ENCODE measurements at regions not wholly inside any gene's neighbourhood (a gene's known extent, or its start where the extent isn't known, plus 50 kb on each side); places are given as distances from the start of the nearest gene placed in this dataset.

DNA sequence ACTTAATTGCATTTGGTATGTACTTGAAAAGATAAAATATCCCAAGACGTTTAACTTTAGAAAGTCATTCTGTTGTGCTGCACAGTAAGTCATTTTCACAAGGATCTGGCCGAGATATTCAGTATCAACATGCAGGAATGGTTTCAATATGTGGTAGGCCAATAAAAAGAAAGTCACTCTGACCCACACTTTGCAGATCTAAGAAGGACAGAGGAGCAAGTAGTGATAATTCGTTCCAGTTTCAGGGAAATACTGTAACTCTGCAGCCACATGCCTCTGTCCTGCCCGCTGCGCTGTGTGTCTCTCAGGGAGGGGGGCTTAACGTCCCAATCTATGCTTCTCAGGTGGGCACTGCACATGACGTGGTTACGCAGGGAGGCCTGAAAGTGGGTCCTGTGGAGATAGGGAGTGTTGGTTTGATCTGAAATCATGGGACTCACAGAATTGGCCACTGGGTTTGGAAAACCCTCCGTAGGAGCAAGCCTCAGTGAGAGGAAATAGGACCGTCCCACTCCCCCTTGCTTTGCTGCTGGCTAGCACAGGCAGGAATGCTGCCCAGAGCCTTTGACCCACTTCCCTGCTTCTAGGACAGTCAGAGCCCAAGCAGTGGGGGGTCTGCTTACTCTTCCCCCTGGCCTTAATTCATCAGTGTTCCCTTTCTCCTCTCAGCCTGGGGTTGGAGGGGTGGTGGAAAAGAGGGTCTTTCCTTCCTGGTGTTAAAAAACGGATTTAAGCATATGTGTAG lies 314.7 kb upstream of the SPRED2 start:
- H3F3A ChIP-seq (ENCODE audit: insufficient read depth) = no peaks in the 10 kb centered on the region
- H3K9ac ChIP-seq (ENCODE audit: low read length) = no peak overlapping the region
- H3K9me3 ChIP-seq (ENCODE audit: insufficient read depth, low read length) = no peaks in the 10 kb centered on the region
- TF ChIP-seq, protein P1, sequence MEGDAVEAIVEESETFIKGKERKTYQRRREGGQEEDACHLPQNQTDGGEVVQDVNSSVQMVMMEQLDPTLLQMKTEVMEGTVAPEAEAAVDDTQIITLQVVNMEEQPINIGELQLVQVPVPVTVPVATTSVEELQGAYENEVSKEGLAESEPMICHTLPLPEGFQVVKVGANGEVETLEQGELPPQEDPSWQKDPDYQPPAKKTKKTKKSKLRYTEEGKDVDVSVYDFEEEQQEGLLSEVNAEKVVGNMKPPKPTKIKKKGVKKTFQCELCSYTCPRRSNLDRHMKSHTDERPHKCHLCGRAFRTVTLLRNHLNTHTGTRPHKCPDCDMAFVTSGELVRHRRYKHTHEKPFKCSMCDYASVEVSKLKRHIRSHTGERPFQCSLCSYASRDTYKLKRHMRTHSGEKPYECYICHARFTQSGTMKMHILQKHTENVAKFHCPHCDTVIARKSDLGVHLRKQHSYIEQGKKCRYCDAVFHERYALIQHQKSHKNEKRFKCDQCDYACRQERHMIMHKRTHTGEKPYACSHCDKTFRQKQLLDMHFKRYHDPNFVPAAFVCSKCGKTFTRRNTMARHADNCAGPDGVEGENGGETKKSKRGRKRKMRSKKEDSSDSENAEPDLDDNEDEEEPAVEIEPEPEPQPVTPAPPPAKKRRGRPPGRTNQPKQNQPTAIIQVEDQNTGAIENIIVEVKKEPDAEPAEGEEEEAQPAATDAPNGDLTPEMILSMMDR (IDR thresholded peaks at IDR 0.05; ENCODE audit: insufficient read depth, low read length, poor library complexity, severe bottlenecking) = no peak
- no peak for TF ChIP-seq EZH2phosphoT487 (conservative IDR thresholded peaks at IDR 0.05; ENCODE audit: low read length)
- H2AFZ ChIP-seq (ENCODE audit: low read depth, low read length, severe bottlenecking) = no peak overlapping the region
- H3K36me3 ChIP-seq (ENCODE audit: low read length) = no peaks in the 10 kb centered on the region
- no peaks in the 10 kb centered on the region for H4K20me1 ChIP-seq (ENCODE audit: low read depth, low read length)
- H3K4me3 ChIP-seq (ENCODE audit: insufficient read depth, low read length, poor library complexity, severe bottlenecking) = no peak overlapping the region
- no peak overlapping the region for H3K27ac ChIP-seq (ENCODE audit: low read depth, low read length)
- no peaks in the 10 kb centered on the region; the same call in 1 of the 2 replicates for H3K27me3 ChIP-seq (ENCODE audit: low read length)
- no peak overlapping the region for H3K4me2 ChIP-seq (ENCODE audit: low read depth, low read length, poor library complexity, severe bottlenecking)
- no peaks in the 10 kb centered on the region for H3K79me2 ChIP-seq (ENCODE audit: insufficient read depth, low read length)
- H3K9me2 ChIP-seq (replicated peaks; ENCODE audit: insufficient read depth, low read length) = no peaks in the 10 kb centered on the region

DNA sequence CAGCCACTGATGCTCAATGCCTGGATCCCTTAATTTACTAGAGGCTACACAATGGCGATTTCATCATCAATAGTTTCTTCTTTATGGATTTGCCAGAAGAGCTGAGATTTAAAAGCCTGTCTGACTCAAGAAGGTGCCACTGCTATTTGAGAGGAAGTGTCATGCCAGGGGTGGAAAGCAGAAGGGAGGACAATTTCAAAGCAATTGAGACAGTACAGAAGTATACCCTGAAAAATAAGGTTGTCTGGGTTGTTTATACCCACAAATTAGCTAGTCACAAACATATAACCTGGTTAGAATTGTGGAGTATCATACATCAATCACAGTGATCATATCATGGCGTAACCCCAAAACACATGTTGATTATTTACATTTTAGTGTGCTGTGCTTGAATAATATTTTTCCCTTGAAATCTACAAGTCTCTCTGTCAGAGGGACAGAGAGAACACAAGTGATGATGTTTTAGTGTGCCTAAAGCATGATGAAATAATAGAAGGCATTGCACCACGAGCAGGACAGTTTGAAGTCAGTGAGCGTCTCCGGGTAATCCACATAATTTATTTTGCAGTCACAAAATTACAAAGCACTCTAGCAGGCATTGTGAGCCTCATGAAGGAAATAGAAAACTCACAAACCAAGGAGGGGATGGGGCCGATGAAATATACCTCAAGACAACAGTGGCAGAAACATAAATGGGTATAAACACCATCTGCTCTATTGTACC lies 312.2 kb upstream of the SPRED2 start:
- no peaks in the 10 kb centered on the region for H3K9me2 ChIP-seq (replicated peaks; ENCODE audit: insufficient read depth, low read length)
- no peak overlapping the region for H2AFZ ChIP-seq (ENCODE audit: low read depth, low read length, severe bottlenecking)
- H3K9me3 ChIP-seq (ENCODE audit: insufficient read depth, low read length) = no peaks in the 10 kb centered on the region
- H3F3A ChIP-seq (ENCODE audit: insufficient read depth) = no peaks in the 10 kb centered on the region
- H3K4me3 ChIP-seq (ENCODE audit: insufficient read depth, low read length, poor library complexity, severe bottlenecking) = no peak overlapping the region
- no peaks in the 10 kb centered on the region; the same call in 1 of the 2 replicates for H3K27me3 ChIP-seq (ENCODE audit: low read length)
- H4K20me1 ChIP-seq (ENCODE audit: low read depth, low read length) = no peaks in the 10 kb centered on the region
- TF ChIP-seq EZH2phosphoT487 (conservative IDR thresholded peaks at IDR 0.05; ENCODE audit: low read length) = no peak
- TF ChIP-seq, protein P1 (IDR thresholded peaks at IDR 0.05; ENCODE audit: insufficient read depth, low read length, poor library complexity, severe bottlenecking) = no peak
- H3K27ac ChIP-seq (ENCODE audit: low read depth, low read length) = no peak overlapping the region
- no peaks in the 10 kb centered on the region for H3K36me3 ChIP-seq (ENCODE audit: low read length)
- H3K9ac ChIP-seq (ENCODE audit: low read length) = no peak overlapping the region
- H3K4me2 ChIP-seq (ENCODE audit: low read depth, low read length, poor library complexity, severe bottlenecking) = no peak overlapping the region
- no peaks in the 10 kb centered on the region for H3K79me2 ChIP-seq (ENCODE audit: insufficient read depth, low read length)

DNA sequence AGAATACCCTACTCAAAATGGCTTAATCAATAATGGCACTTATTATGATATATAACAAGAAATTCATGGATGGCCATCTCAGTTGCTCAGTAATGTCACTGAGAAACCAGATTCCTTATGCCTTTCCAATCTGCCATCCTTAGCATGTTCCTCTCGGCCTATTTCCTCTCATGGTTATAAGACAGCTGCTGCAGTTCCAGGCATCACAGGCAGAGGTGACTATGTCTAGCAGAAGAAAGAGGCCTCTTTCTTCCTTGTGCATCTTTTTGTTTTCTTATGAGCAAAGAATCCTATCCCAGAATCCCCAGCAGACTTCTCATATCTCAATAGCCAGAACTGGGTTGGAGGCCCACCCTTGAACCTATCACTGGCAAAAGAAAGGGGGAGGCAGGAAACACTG lies 310.6 kb upstream of the SPRED2 start:
- no peak overlapping the region for H3K4me3 ChIP-seq (ENCODE audit: insufficient read depth, low read length, poor library complexity, severe bottlenecking)
- no peak overlapping the region for H2AFZ ChIP-seq (ENCODE audit: low read depth, low read length, severe bottlenecking)
- no peaks in the 10 kb centered on the region for H3K36me3 ChIP-seq (ENCODE audit: low read length)
- H3F3A ChIP-seq (ENCODE audit: insufficient read depth) = no peaks in the 10 kb centered on the region
- H3K9ac ChIP-seq (ENCODE audit: low read length) = no peak overlapping the region
- H4K20me1 ChIP-seq (ENCODE audit: low read depth, low read length) = no peaks in the 10 kb centered on the region
- no peaks in the 10 kb centered on the region for H3K9me2 ChIP-seq (replicated peaks; ENCODE audit: insufficient read depth, low read length)
- no peaks in the 10 kb centered on the region; the same call in 1 of the 2 replicates for H3K27me3 ChIP-seq (ENCODE audit: low read length)
- H3K79me2 ChIP-seq (ENCODE audit: insufficient read depth, low read length) = no peaks in the 10 kb centered on the region
- no peak overlapping the region for H3K4me2 ChIP-seq (ENCODE audit: low read depth, low read length, poor library complexity, severe bottlenecking)
- no peak overlapping the region for H3K27ac ChIP-seq (ENCODE audit: low read depth, low read length)
- H3K9me3 ChIP-seq (ENCODE audit: insufficient read depth, low read length) = no peaks in the 10 kb centered on the region
- TF ChIP-seq, protein P1 (IDR thresholded peaks at IDR 0.05; ENCODE audit: insufficient read depth, low read length, poor library complexity, severe bottlenecking) = no peak
- TF ChIP-seq EZH2phosphoT487 (conservative IDR thresholded peaks at IDR 0.05; ENCODE audit: low read length) = no peak
